AG08396 (cell line): ENCODE measurements at regions not wholly inside any gene's neighbourhood (a gene's known extent, or its start where the extent isn't known, plus 50 kb on each side); places are given as distances from the start of the nearest gene placed in this dataset.

Experiments
- DNase-seq: peaks from one replicate; pipeline ENCODE4 v3.0.0; 2012; ENCODE audit warnings: low spot score, mixed read lengths

GRCh38 chr2:239516954-239517305, 116.1 kb upstream of the HDAC4 start:
- DNase-seq: no peak

GRCh38 chr2:239516286-239516953, 115.6 kb upstream of the HDAC4 start:
- DNase-seq: no peak

- DNase-seq: no peak
Observed at GRCh38 chr2:239514754-239515530, 114.1 kb upstream of the HDAC4 start.

DNA sequence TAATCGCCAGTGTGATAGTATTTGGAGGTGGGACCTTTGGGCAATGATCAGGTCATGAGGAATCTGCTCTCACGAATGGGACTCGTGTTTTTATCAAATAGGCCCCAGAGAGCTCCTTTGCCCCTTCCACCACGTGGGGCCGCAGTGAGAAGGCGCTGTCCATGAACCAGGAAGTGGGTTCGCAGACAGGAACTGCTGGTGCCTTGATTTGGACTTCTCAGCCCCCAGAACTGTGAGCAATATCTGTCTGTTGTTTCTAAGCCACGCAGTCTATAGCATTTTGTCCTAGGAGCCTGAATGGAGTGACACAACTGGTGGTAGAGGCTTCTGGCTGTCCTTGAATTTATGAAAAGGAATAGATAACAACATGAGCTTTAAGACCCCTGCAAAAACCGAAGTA, 111.2 kb upstream of the HDAC4 start:
- DNase-seq: no peak

- no peak for DNase-seq
Observed at GRCh38 chr2:239509373-239510143, 108.7 kb upstream of the HDAC4 start.

DNA sequence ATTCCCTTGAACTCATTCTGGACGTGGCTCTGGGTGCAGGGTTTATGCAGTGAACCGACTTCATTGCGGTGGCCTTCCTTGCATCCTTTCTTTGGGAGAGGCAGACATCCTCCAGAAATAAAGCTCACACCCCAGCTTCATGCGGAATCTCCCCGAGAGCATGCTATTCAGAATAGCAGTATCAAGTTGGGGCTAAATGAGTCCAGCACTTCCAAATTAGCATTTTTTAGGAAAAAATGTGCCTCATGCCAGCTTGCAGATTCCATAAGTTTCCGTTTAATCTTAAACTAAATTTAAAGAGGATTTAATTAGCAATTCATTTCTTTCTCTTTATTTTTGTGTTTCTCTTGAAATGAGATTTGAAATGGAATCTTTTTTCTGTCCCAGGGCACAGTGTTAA, 107.4 kb upstream of the HDAC4 start:
- no peak for DNase-seq

- DNase-seq: no peak
Observed at GRCh38 chr2:239507576-239508258, 106.9 kb upstream of the HDAC4 start.

DNA sequence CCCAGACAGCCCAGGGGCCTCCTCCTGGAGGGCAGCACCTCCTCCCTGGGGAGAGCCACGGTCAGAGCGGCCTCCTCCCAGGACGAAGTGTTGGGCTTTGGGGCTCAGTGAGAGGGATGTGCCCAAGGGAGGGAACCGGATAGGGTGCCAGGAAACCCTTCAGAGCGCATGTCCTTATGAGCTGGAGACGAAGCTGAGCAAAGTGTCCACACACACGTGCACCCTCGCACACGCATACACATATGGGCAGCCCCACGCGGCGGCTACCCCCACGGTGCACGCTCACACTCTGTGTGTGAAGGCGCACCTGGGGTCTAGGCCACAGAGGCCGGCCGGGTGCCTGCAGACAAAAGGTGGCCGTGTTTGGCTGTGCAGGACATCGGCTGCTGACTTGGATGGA, 106.1 kb upstream of the HDAC4 start:
- DNase-seq: no peak

GRCh38 chr2:239506101-239506857, 105.5 kb upstream of the HDAC4 start:
- DNase-seq: no peak

DNA sequence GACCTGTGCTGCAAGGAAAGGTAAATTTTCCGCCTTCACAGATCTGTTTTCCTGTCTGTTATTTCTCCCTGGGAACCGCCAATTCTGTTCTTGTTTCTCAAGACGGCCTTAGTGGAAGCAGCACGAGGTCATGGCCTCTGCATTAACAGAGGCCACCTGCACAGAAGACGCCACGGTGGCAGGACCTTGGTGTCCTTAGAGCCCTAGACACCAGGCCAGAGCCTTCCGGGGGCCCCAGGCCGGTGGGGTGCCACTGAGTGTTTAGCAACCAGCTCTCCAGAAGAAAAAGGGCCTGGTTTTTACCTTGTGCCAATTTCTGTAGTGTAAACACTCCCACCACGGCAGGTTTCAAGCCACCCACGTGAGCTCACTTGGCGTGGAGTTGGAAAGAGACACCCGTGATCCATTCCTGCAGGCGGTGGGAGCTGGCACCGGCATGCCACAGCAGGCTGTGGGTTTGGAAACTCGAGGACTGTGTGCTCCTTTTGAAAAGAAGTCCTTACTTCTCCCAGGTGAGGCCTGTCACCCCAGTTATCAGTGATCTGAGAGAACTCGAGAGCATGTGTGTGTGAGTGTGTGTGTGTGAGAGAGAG, 103.9 kb upstream of the HDAC4 start:
- DNase-seq: no peak

GRCh38 chr2:239502430-239503186, 101.8 kb upstream of the HDAC4 start:
- no peak for DNase-seq

- DNase-seq: no peak
Observed at GRCh38 chr2:239500574-239501550, 100.0 kb upstream of the HDAC4 start.

DNA sequence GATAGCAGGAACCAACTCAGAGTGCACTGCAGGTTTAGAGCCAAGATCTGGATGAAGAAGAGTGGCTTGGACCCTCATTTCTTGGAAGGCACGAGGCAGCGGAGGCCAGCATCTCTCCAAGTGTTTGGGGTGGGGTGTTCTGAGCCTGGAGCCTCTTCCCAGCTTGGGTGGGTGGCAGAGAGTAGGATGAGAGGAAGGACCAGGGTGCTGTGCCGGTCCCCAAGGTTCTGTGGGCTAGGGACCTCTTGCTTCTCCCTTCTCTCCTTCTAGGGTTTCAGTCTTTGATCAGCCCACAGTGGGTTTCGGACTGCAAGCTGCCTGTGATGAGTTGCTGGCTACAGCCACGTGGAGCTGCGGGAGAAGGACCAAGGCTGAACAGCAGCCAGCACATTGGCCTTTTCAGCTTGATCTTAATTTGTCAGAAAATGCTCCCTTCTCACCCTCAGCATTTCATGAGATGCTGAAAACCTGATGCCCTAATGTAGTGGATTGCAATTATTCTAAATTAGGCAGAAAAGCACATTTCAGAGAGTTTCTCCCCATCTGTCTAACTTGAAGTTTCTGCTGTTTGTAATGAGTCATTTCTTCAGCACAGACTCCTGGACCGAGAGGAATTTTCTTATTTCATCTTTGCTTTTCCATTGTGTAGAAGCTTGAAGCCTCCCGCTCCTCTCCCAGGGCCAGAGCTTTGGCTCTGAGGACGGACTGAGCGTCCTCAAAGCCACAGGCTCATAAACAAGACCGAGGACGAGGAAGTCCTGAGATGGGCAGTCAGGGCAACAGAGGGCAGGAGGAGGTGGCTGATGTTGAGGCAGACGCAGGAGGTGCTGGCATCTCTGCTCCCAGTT, 99.1 kb upstream of the HDAC4 start:
- peak; percentile 25 for DNase-seq

DNA sequence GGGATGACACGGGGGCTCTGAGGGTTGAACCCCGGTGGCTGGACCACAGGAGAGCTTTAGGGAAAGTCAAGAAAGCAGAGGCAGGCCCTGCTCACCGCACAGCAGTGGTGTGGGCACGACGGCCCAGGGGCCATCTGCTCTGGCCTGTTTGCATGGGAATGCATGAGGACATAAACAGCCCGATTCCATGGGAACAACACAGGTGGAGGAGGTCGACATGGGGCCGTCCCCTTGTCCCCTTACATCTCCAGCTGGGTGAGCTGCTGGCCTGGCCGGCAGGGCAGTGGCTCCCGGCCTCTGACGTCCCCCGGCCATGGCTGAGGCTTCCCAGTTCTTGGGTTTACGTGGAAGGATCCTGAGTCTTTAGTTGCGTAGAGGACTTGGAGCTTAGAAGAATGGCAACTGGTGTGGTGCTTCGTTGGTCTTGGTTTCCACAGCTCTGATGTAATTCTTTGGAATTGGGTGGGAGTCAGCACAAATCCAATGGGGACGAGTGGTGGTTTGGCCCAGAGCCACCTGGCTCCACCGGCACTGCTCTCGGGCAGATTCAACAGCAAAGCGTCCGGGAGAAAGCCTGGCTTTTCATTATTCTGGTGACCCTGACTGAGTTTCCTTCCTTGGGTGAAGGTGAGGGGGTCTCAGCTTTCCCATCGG, 98.3 kb upstream of the HDAC4 start:
- no peak for DNase-seq

GRCh38 chr2:239498576-239498975, 97.8 kb upstream of the HDAC4 start:
- DNase-seq: no peak

GRCh38 chr2:239496700-239497099, 95.9 kb upstream of the HDAC4 start:
- DNase-seq: no peak

GRCh38 chr2:239495791-239496233, 95.0 kb upstream of the HDAC4 start:
- no peak for DNase-seq

- no peak for DNase-seq
Observed at GRCh38 chr2:239495175-239495574, 94.4 kb upstream of the HDAC4 start.
